GM12891 (cell line): ENCODE measurements at regions not wholly inside any gene's neighbourhood (a gene's known extent, or its start where the extent isn't known, plus 50 kb on each side); places are given as distances from the start of the nearest gene placed in this dataset.

Experiments used
- DNase-seq: peaks from one replicate; pipeline ENCODE4 v3.0.0; 2011; ENCODE audit warnings: low spot score; ENCODE audit not compliant: insufficient read length
- FAIRE-seq: peaks from 2 replicates; lab custom pipeline; 2011; peaks lifted over from hg19 to GRCh38; lab: Jason Lieb, UNC
- PAX5 ChIP-seq: IDR thresholded peaks from 2 replicates; pipeline ENCODE4 v1.6.1; 2011; ENCODE audit warnings: low read length, moderate library complexity, mild to moderate bottlenecking; ENCODE audit not compliant: insufficient read depth, severe bottlenecking
- POLR2A ChIP-seq: IDR thresholded peaks from 2 replicates; pipeline ENCODE4 v1.6.1; 2011; ENCODE audit warnings: low read depth, low read length, control low read depth
- POLR2AphosphoS5 ChIP-seq: IDR thresholded peaks from 2 replicates; pipeline ENCODE4 v1.6.1; 2011; ENCODE audit warnings: low read depth, low read length, control low read depth
- POU2F2 ChIP-seq: IDR thresholded peaks from 2 replicates; pipeline ENCODE4 v1.6.1; 2011; ENCODE audit warnings: low read depth, mild to moderate bottlenecking, control low read depth, low read length, moderate library complexity
- SPI1 ChIP-seq: IDR thresholded peaks from 2 replicates; pipeline ENCODE4 v1.6.1; 2011; ENCODE audit warnings: low read depth, low read length, control low read depth
- TAF1 ChIP-seq: IDR thresholded peaks from 2 replicates; pipeline ENCODE4 v1.6.1; 2011; ENCODE audit warnings: low read depth, low read length, control low read depth

DNA sequence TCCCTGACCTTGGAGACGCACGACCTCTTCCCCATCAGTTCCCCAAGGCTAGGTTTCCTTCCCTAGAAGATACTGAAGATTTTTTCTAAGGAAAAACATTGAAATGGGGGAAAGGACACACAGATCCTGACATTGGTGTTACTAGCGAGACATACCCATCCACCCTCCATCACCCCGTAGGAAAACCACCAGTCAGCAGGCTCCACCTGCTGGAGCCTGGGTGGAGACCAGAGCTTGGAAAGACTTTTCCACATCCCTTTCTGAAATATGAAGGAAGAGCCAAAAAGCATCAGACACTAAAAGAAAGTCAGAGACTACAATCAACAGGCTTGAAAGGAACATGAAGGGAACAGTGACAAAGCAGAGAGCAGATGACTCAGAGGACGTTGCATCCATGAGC lies 638.0 kb downstream of the IRX1 start:
- FAIRE-seq: no peak
- TF ChIP-seq PAX5: no peak
- no peak for TF ChIP-seq TAF1
- TF ChIP-seq POLR2AphosphoS5: no peak
- DNase-seq: no peak

- FAIRE-seq: no peak
- no peak for TF ChIP-seq PAX5
- TF ChIP-seq POLR2AphosphoS5: no peak
- no peak for TF ChIP-seq POLR2A
- no peak for DNase-seq
Observed at GRCh38 chr5:4243479-4244264, 648.0 kb downstream of the IRX1 start.

DNA sequence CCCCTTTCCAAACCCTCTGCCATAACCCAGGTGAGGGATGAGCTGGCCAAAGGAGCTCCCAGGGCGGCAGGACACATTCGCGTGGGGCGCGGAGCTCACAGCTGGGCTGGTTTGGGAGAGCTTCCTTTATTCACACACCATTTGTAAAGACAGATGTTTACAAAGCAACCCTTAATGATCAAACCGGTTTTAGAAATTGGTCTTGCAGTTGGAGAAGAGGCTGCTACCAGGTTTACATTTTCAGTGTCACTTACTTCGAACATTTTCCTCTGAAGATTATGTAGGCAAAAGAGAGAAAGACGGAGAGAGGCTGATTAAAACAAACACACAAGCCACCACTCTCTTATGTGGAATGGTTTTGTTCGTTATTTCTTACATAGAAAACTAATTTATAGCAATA lies 648.7 kb downstream of the IRX1 start:
- TF ChIP-seq POLR2A (no peak), SPI1 (no peak), POLR2AphosphoS5 (no peak), TAF1 (no peak), POU2F2 (no peak), PAX5 (no peak)
- DNase-seq (no peak), FAIRE-seq (no peak)

DNA sequence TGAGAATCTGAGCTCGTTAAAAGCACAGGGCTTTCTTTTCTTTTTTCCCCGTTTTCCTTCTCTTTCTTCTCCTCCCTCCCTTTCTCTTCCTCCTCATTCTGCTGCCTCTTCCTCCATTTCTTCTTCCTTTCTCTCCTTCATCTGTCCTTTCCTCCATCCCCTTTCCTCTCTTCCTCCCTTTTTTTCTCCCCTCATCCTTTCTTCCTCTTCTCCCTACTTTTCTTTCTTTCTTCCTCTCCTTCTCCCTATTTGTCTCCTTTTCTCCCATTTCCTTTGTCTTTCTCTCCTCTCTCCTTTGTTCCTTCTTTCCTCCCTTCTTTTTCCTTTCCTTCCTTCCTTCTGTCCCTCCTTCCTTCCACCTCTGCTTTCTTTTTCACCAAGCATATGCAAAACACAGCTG lies 649.4 kb downstream of the IRX1 start:
- no peak for TF ChIP-seq POLR2AphosphoS5
- TF ChIP-seq POLR2A: no peak
- TF ChIP-seq TAF1: no peak
- no peak for TF ChIP-seq PAX5
- no peak for TF ChIP-seq SPI1
- TF ChIP-seq POU2F2: no peak
- FAIRE-seq (no peak), DNase-seq (no peak)

GRCh38 chr5:4245511-4245910 lies 649.9 kb downstream of the IRX1 start:
- TF ChIP-seq TAF1 (no peak), POU2F2 (no peak), PAX5 (no peak), POLR2A (no peak), SPI1 (no peak), POLR2AphosphoS5 (no peak)
- DNase-seq (no peak), FAIRE-seq (no peak)

DNA sequence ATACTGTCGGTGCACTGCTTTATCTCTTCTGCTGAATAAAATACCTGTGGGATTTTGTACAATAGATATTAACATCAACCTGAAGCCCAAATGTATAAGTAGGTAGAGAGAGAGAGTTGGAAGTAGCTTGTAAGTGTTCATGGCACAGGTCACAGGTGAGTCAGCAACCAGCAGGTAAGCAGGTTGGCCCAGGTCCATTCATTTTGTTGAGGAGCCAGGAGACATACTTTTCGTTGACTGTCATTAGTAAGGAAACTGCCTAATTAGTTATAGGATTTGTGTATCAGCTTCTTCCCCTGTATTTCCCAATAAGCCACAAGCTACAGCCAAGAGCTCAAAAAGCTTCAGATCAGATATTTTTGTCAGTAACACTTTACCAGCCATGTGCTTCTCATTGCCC lies 650.8 kb downstream of the IRX1 start:
- no peak for TF ChIP-seq SPI1
- no peak for TF ChIP-seq POLR2A
- no peak for TF ChIP-seq PAX5
- no peak for TF ChIP-seq POU2F2
- TF ChIP-seq POLR2AphosphoS5: no peak
- no peak for TF ChIP-seq TAF1
- DNase-seq (no peak), FAIRE-seq (no peak)

GRCh38 chr5:4250254-4250653 lies 654.6 kb downstream of the IRX1 start:
- DNase-seq (no peak), FAIRE-seq (no peak)
- no peak for TF ChIP-seq POU2F2
- no peak for TF ChIP-seq SPI1
- TF ChIP-seq POLR2AphosphoS5: no peak
- no peak for TF ChIP-seq PAX5
- no peak for TF ChIP-seq POLR2A
- TF ChIP-seq TAF1: no peak

GRCh38 chr5:4252385-4252784 lies 656.8 kb downstream of the IRX1 start:
- TF ChIP-seq POU2F2: no peak
- TF ChIP-seq POLR2AphosphoS5: no peak
- no peak for TF ChIP-seq TAF1
- no peak for TF ChIP-seq SPI1
- TF ChIP-seq POLR2A: no peak
- no peak for TF ChIP-seq PAX5
- DNase-seq (no peak), FAIRE-seq (no peak)

DNA sequence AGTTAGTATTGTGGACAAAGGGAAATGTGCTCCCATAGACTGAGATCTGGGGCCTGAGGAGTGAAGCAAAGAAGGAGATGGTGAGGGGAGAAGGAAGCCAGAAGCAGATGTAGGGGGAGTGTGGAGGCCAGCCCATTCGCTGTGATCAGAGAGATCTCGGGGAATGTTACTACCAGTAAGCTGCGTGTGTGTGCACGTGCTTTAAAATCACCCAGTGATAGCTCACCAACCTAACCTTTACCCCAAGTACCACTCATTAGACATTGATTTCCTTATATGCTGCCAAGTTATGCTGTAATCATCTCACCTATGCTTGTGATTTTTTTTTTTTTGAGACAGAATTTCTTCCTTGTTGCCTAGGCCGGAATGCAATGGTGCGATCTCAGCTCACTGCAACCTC lies 659.1 kb downstream of the IRX1 start:
- TF ChIP-seq SPI1 (no peak), POLR2AphosphoS5 (no peak), POU2F2 (no peak), TAF1 (no peak), POLR2A (no peak)
- DNase-seq: no peak
- no peak for FAIRE-seq

- TF ChIP-seq POLR2A (no peak), POLR2AphosphoS5 (no peak), TAF1 (no peak), POU2F2 (no peak), PAX5 (no peak), SPI1 (no peak)
- no peak for DNase-seq
- no peak for FAIRE-seq
Observed at GRCh38 chr5:4255441-4255840, 659.8 kb downstream of the IRX1 start.
